Pons (tissue), 1 donor: ENCODE measurements at regions not wholly inside any gene's neighbourhood (a gene's known extent, or its start where the extent isn't known, plus 50 kb on each side); places are given as distances from the start of the nearest gene placed in this dataset.

Source experiments
- DNase-seq: peaks from one replicate; pipeline ENCODE4 v3.0.0-alpha.2; 2016; ENCODE audit warnings: low spot score

GRCh38 chr11:133720951-133721350 is 124.4 kb downstream of the SPATA19 start:
- DNase-seq, result no peak

- no peak for DNase-seq
Observed at GRCh38 chr11:133719532-133720235, 125.6 kb downstream of the SPATA19 start.

DNA sequence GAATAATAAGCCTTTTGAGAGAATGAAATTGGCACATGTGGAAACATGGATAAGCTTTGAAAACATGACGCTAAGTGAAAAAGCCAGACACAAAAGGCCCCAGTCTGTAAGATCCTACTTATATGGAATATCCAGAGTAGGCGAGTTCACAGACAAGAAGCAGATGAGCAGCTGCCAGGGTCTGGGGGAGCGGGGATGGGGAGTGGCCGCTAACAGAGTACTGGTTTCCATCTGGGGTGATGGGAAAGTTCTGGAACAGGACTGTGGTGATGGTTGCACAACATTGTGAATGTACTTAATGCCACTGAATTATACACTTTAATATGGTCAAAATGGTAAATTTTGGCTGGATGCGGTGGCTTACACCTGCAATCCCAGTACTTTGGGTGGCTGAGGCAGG is 126.5 kb downstream of the SPATA19 start:
- no peak for DNase-seq

GRCh38 chr11:133718238-133718637 is 127.1 kb downstream of the SPATA19 start:
- no peak for DNase-seq

DNA sequence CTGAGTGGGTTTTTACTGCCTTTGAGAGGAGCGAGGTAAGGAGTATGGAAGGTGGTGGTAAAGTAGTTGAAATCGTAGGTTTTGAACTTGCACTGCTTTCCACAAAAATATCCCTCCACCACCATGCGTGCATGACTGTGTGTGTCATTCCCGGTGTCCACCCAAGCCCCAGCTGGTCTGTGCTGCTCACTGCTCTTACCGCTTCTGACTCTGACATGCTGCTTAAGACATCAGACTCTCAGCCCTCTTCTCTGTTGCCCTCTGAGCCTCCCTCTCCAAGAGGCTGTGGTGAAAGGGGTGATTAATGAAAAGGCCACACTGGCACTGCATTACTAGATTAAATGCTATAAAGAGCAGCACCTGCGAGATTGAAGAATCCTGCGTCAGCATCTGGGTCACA is 128.7 kb downstream of the SPATA19 start:
- DNase-seq, result no peak

DNA sequence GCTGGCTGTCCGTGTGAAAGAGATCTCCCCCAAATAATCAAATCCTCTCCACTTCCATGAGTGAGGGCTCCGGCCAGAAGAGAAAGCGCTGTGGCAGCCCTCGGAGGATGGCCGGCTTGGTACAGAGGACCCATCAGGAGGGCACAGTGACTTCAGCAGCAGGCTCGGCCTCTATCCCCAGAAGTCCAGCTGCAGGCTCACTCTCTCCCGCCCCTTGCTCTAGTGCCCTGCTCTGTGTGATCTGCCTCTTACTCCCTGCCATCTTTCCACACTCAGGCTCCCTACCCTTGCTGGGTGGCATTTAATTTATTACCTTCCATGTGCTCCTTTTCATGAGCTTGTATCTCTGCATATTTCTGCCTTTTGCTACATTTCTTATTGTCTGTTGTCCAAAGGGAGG is 129.7 kb downstream of the SPATA19 start:
- no peak for DNase-seq

DNA sequence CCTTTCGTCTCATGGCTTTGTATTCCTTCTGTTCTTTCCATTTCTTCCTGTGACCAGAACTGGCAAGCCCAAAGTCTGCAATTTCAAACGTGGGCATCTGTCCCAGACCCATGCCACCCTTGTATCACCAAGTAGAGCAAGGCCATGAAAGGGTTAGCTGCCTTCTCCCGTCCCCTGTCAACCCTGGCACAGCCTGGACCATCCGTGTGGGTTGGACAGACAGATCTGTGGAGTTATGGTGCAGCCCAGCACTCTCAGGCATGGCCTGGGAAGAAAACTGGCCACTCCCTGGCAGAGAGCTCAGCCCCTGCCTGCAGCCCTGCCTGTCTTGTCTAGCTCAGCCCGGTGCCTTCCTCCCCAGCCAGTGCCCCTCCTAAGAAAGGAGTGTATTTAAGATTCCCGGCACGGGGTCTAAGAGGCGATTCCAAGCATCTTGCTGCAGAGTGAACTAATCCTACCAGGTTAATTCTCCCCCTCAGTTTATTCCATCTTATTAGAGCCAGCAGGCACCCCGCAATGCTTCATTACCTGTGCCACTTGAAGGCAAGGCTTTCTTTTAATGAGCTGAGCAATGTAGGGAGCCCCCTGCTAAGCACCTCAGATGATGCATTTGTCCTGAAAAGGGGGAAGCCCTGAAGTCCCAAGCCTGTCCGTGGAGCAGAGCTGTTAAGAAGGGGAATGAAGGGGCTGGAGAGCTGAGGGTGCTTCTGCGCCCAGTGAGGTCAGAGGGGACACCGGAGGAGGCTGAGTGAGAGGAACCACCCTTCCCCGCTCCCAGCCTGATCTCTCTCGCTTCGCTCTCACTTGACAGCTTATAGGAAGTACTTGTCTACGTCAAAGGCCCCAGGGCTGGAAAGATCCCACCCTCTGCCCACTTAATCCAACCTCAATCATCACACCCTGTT is 130.6 kb downstream of the SPATA19 start:
- no peak for DNase-seq

- no peak for DNase-seq
Observed at GRCh38 chr11:133713844-133714243, 131.5 kb downstream of the SPATA19 start.

- no peak for DNase-seq
Observed at GRCh38 chr11:133713406-133713805, 131.9 kb downstream of the SPATA19 start.

DNA sequence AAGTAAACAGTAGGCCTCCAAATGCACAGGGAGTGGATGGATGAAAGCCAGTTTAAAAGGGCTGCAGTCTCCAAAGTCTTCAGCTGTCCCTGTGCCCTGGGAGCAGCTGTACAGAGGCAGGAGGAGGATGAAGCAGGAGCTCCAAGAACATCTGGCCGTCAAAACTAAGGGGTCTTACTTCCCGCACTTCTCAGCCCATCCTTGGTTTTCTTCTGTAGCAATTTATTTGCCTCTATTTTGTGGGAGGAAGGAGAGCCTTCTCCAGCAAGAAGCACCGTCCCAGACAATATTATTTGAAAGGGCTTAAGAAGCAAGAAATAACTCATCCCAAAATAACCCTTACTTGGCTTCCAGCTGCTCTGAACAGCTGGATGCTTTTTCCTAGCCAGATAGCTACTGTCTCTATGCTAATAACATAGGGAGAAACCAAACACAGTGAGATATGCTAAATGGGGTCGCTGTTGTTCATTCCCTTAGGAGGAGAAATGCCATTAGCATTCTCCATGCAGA is 133.2 kb downstream of the SPATA19 start:
- DNase-seq, result no peak

DNA sequence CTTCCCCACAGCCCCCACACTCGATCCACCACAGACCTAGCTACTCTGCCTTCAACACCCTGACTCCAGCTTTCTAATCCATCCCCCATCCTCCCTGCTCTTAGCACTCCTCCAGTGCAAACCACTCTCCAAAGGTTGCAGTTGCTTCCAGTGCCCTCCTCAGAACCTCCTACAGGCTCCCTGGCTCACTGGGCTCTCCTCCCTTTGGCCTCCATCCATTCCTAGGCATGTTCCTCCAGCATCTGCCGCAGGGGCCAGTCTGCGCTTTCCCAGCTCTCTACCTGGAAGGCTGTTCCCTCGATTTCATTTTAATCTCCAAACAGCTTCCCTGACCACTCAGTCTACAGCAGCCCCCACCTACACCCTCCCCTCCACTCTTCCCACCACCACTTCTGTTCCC is 133.8 kb downstream of the SPATA19 start:
- DNase-seq, result no peak

GRCh38 chr11:133710681-133711240 is 134.6 kb downstream of the SPATA19 start:
- DNase-seq, result no peak

DNA sequence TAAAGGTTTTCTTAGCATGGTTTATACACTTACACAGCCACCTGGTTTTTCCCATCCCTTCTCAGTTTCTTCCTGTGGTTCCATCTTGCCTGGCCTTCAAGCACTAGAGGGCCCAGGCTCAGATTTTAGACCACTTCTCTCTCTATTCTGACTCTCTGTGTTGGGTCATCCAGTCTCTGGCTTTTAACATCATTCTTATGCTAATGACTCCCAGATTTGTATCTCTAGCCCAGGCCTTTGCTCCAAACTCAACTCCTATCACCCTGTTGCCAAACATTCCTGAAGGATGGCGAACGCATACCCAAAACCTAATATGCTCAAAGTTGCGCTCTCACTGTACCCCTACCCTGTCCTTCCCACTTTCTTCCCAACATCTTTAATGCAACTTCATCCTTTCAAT is 135.1 kb downstream of the SPATA19 start:
- no peak for DNase-seq

DNA sequence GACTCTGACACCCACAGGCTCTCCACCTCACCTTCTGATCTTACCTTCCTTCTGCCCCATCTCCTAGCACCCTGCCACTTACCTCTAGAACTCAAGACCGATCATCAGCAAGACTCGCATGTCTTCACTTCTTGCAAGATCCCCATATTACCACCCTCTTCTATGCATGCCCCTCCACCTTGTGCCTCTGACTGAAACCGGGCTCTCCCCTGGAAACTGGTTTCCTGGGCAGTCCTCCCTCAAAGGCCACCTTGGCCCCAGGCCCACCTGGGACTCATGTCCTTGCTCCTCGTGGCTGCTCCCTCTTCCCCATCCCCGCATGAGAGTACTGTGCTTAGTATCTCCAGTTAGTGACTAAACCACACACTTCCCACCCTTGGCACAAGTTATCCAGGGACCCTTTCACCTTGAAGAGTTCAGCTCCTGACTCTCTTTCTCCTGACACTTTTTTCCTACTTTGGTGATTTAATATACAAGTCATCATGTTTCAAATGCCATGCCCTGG is 136.7 kb downstream of the SPATA19 start:
- DNase-seq, result no peak

GRCh38 chr11:133706925-133707794 is 138.2 kb downstream of the SPATA19 start:
- no peak for DNase-seq

- no peak for DNase-seq
Observed at GRCh38 chr11:133705873-133706272, 139.4 kb downstream of the SPATA19 start.

DNA sequence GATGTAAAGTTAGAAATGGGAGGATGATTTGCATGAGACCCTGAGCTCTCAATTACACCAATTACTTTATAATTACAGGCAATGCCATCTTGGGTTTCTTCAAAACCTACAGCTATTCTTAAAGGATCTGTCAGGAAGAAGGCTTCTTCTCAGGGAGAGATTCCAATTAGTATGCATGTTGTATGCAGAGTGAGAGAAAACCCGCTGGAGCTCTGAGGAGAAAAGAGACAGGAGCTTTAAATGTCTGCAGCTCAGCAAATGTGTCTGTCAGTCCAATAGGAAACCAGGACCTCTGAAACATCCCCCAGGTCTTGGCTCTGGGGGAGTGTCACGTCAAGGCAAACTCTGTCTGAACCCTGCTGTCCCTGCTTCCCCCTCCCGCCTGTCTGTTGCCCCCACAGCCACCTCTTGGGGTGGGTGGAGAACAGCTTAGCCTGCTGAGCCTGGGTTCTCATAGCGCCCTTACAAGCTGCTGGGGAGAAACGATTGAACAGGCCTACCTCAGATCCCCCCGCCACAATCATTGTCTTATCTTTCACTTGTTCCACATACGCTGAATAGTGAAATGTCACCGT is 140.2 kb downstream of the SPATA19 start:
- no peak for DNase-seq

DNA sequence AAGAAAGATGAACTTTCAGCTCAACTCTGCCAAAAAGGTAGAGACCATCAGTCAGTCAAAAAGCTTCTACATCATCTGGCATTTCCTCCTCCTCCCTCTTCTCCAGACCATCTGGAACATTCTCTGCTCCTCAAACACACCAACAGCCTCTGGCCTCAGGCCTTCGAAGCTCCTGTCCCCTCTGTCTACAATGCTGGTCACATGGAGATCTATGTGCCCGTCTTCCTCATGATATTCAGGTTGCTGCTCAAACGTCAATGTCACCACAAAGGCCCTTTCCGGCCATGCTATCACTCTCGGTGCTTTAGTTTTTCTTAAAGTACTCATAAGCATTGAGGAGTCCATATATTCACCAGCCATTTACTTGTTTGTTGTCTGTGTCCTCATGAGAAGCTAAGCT is 146.2 kb downstream of the SPATA19 start:
- no peak for DNase-seq

GRCh38 chr11:133698654-133699053 is 146.7 kb downstream of the SPATA19 start:
- DNase-seq, result no peak

DNA sequence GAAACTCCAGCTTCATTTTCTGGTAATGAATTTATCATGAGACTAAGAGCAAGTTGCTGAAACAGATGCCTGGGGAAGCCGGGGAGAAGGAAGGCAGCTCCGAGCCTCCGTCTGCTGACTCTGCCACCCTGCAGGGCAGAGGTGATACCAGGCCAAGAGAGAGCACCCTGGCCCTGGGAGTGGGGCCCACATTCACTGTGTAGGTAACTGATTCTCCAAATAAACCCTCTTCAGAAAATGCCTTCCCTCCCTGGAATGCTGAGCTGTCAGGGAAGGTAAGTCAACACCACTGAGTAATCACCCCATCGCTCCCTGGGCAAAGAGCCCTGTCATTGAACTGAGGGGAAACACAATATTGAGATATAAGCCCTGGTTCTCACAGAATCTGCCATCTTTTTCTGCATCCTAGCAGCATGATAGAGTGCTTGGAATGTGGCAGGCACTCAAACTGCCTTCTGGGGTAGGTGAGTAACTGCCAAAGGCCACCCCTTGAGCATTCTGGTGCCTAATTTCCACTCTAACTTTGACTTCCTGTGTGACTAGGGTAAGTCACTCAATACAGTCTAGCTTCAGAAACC is 147.6 kb downstream of the SPATA19 start:
- peak; percentile 3 for DNase-seq

GRCh38 chr11:133697161-133697560 is 148.2 kb downstream of the SPATA19 start:
- DNase-seq, result no peak
